ENCODE measurements at regions not wholly inside any gene's neighbourhood (a gene's known extent, or its start where the extent isn't known, plus 50 kb on each side); places are given as distances from the start of the nearest gene placed in this dataset.
"Not testable (repeated sequence)": the region's sequence is repeated elsewhere in the genome, so short reads cannot be mapped to it uniquely, and the experiment has no call there.

DNA sequence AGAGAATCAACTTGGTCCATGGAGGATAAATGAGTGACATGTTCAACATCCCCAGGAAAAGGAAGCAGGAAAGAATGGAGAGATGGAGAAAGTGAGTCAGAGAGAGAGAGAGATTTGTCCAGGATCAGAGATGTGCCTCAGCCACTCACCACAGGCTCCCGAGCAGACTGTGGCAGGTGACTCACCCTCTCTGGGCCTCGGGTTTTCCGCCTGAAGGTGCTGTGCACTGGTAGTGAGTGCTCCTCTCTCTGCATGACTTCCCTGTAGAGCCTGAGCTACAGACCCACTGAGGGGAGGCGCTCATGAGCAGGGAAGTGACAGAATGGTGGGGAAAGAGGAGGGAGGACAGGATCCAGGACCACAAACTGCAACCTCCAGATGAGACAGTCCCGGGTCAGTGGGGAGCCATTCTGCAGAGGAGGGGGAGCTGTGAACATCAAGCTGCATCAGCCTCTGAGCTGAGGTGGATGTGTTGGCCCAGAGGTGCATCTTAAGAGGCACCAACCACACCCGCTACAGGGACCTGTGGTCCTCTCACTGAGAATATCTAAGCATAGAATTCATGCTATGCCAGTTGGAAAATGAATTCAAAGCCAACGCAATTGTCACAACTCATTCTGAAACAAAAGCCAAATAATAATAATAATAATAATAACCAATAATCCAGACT lies 433.4 kb downstream of the BRD1 start:
- TF ChIP-seq, protein P1, sequence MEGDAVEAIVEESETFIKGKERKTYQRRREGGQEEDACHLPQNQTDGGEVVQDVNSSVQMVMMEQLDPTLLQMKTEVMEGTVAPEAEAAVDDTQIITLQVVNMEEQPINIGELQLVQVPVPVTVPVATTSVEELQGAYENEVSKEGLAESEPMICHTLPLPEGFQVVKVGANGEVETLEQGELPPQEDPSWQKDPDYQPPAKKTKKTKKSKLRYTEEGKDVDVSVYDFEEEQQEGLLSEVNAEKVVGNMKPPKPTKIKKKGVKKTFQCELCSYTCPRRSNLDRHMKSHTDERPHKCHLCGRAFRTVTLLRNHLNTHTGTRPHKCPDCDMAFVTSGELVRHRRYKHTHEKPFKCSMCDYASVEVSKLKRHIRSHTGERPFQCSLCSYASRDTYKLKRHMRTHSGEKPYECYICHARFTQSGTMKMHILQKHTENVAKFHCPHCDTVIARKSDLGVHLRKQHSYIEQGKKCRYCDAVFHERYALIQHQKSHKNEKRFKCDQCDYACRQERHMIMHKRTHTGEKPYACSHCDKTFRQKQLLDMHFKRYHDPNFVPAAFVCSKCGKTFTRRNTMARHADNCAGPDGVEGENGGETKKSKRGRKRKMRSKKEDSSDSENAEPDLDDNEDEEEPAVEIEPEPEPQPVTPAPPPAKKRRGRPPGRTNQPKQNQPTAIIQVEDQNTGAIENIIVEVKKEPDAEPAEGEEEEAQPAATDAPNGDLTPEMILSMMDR (IDR thresholded peaks at IDR 0.05; ENCODE audit: insufficient read depth, missing control alignments), result no peak
- FAIRE-seq (no peak), DNase-seq (ENCODE audit: insufficient read length, low spot score) (no peak)

DNA sequence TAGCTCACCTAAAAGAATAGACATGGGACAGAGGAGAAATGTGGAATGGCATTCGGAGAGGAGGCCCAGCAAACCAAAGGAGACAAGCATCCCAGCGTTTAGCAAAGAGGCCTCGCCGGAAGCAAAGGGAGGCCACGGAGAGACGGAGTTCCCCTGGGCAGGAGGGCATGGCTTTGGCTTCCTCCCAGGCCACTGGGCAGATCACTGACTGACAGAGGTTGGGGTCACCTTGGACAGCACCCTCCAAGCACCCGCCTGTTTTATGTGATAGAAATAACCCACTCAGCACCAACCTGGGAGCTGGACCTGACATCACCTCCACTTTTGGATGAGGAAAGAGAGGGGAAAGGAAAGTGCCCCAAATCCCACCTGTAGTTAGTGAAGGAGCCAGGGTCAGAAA lies 434.1 kb downstream of the BRD1 start:
- TF ChIP-seq, protein P1 (IDR thresholded peaks at IDR 0.05; ENCODE audit: insufficient read depth, missing control alignments), result no peak
- no peak for DNase-seq (ENCODE audit: insufficient read length, low spot score)
- no peak for FAIRE-seq

- DNase-seq (ENCODE audit: insufficient read length, low spot score) (no peak), FAIRE-seq (no peak)
- TF ChIP-seq, protein P1 (IDR thresholded peaks at IDR 0.05; ENCODE audit: insufficient read depth, missing control alignments), result no peak
Measured at GRCh38 chr22:49392841-49393510, 434.7 kb downstream of the BRD1 start.

DNA sequence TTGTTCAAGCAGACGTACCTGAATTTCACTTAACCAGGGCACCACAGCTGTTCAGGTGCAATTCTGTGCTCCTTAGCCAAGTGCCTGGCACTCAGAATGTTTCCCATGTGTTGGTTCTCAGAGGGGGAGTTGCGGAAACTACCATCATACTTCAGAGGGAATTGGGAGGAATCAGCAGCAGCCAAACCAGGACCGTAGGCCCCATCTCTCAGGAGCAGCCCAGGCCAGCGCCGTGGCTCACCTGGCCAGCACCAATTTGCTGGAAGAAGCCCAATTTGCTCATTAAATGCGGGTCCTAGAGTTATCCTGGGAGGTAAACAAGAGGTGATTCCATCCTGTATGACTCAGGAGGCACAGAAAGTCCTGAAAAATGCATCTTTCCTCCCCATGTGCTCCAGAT lies 435.4 kb downstream of the BRD1 start:
- no peak for DNase-seq (ENCODE audit: insufficient read length, low spot score)
- no peak for FAIRE-seq
- TF ChIP-seq, protein P1 (IDR thresholded peaks at IDR 0.05; ENCODE audit: insufficient read depth, missing control alignments), result no peak

- TF ChIP-seq, protein P1 (IDR thresholded peaks at IDR 0.05; ENCODE audit: insufficient read depth, missing control alignments), result no peak
- no peak for DNase-seq (ENCODE audit: insufficient read length, low spot score)
- no peak for FAIRE-seq
Measured at GRCh38 chr22:49391436-49391835, 436.2 kb downstream of the BRD1 start.

DNA sequence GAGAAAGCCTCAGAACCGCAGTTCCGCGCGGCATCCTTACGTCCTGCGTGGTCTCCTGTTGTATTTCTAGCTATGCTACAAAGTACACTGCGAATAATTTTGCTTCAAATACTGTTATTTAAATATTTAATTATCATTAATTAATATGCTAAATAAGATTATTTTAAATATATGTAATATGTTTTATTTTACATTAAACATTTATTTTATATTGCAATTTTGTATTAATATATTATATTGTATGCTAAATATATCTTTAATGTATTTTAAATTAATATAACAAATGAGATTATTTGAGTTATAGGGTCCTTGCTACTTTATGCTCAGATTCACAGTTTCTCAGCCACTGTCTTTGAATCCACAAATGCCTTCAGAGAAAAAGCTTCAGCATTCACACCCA lies 436.7 kb downstream of the BRD1 start:
- FAIRE-seq (no peak), DNase-seq (ENCODE audit: insufficient read length, low spot score) (no peak)
- TF ChIP-seq, protein P1 (IDR thresholded peaks at IDR 0.05; ENCODE audit: insufficient read depth, missing control alignments), result no peak

DNA sequence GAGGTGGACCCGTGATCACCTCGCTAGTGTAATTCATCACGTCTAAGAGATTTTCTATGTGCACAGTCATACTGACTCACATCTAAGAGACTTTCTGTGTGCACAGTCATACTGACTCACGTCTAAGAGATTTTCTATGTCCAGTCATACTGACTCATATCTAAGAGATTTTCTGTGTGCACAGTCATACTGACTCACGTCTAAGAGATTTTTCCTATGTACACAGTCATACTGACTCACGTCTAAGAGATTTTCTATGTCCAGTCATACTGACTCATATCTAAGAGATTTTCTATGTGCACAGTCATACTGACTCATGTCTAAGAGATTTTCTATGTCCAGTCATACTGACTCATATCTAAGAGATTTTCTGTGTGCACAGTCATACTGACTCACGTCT lies 443.8 kb downstream of the BRD1 start:
- not testable (repeated sequence) for FAIRE-seq

More for the DNA sequence above, 443.8 kb downstream of the BRD1 start:
- not testable (repeated sequence) for DNase-seq (ENCODE audit: insufficient read length, low spot score)

Data from D721Med (cell line).